ENCODE measurements at regions not wholly inside any gene's neighbourhood (a gene's known extent, or its start where the extent isn't known, plus 50 kb on each side); places are given as distances from the start of the nearest gene placed in this dataset.
A peak's percentile ranks its signal among the peaks of the same experiment; 100 is the strongest.

GRCh38 chr9:129483415-129484351 is 137.2 kb downstream of the C9orf50 start (continued):
- TF ChIP-seq KLF17 (tag by site-specific recombination; IDR thresholded peaks at IDR 0.05) (no peak), ZNF830 (tag by site-specific recombination; IDR thresholded peaks at IDR 0.05; ENCODE audit: low read depth) (no peak), KLF1 (tag by site-specific recombination; IDR thresholded peaks at IDR 0.05) (peak; percentile 23; the same call in 1 of the 2 replicates), ZNF335 (tag by site-specific recombination; conservative IDR thresholded peaks at IDR 0.05) (peak; percentile 82), ZNF560 (tag by site-specific recombination; IDR thresholded peaks at IDR 0.05; ENCODE audit: borderline replicate concordance) (no peak), ZNF501 (tag by site-specific recombination; IDR thresholded peaks at IDR 0.05) (no peak), KLF10 (tag by site-specific recombination; IDR thresholded peaks at IDR 0.05) (no peak), GLI4 (tag by site-specific recombination; IDR thresholded peaks at IDR 0.05) (no peak), ZNF561 (tag by site-specific recombination; IDR thresholded peaks at IDR 0.05; ENCODE audit: borderline replicate concordance) (no peak), MEIS1 (CRISPR knock-in tag; IDR thresholded peaks at IDR 0.05; ENCODE audit: borderline replicate concordance) (no peak), CTCF (tag by site-specific recombination; IDR thresholded peaks at IDR 0.05) (no peak), ZBTB17 (tag by site-specific recombination; IDR thresholded peaks at IDR 0.05) (peak; percentile 93), ZBTB44 (tag by site-specific recombination; IDR thresholded peaks at IDR 0.05) (no peak), ZNF510 (tag by site-specific recombination; IDR thresholded peaks at IDR 0.05; ENCODE audit: insufficient replicate concordance) (no peak), ZNF701 (tag by site-specific recombination; IDR thresholded peaks at IDR 0.05) (no peak), SP7 (tag by site-specific recombination; IDR thresholded peaks at IDR 0.05) (no peak), ZNF654 (tag by site-specific recombination; IDR thresholded peaks at IDR 0.05; ENCODE audit: low read depth) (no peak), PRDM10 (tag by site-specific recombination; IDR thresholded peaks at IDR 0.05) (0 out of 2 replicates have a peak, but pooled peaks have one; percentile 13), ZNF280C (tag by site-specific recombination; IDR thresholded peaks at IDR 0.05) (no peak), ZBTB6 (tag by site-specific recombination; IDR thresholded peaks at IDR 0.05) (0 out of 2 replicates have a peak, but pooled peaks have one; percentile 53), BCL11A (tag by site-specific recombination; IDR thresholded peaks at IDR 0.05; ENCODE audit: low read depth) (0 out of 2 replicates have a peak, but pooled peaks have one; percentile 14), ZSCAN5A (tag by site-specific recombination; IDR thresholded peaks at IDR 0.05) (no peak), ELK4 (IDR thresholded peaks at IDR 0.05; ENCODE audit: borderline replicate concordance, low read depth, low read length) (no peak)
